CD1c-positive myeloid dendritic cell (primary cell): ENCODE measurements at regions not wholly inside any gene's neighbourhood (a gene's known extent, or its start where the extent isn't known, plus 50 kb on each side); places are given as distances from the start of the nearest gene placed in this dataset.
"Not testable (repeated sequence)": the region's sequence is repeated elsewhere in the genome, so short reads cannot be mapped to it uniquely, and the experiment has no call there.

ENCODE experiments used
- DNase-seq: peaks from one replicate; pipeline ENCODE4 v3.0.0-alpha.2; 2016; ENCODE audit errors: extremely low spot score

GRCh38 chr3:81364411-81364810 lies 397.0 kb downstream of the GBE1 start:
- DNase-seq: no peak

- DNase-seq: no peak
These were observed 397.6 kb downstream of the GBE1 start for GRCh38 chr3:81363816-81364215.

- no peak for DNase-seq
These were observed 407.3 kb downstream of the GBE1 start for GRCh38 chr3:81354119-81354518.

- DNase-seq: no peak
These were observed 408.6 kb downstream of the GBE1 start for GRCh38 chr3:81352867-81353266.

GRCh38 chr3:81349816-81350340 lies 411.6 kb downstream of the GBE1 start:
- DNase-seq: no peak

- DNase-seq: no peak
These were observed 422.2 kb downstream of the GBE1 start for GRCh38 chr3:81339040-81339845.

GRCh38 chr3:81336470-81336869 lies 425.0 kb downstream of the GBE1 start:
- no peak for DNase-seq

- DNase-seq: not testable (repeated sequence)
These were observed 431.6 kb downstream of the GBE1 start for GRCh38 chr3:81329835-81330234.

GRCh38 chr3:81326245-81326644 lies 435.2 kb downstream of the GBE1 start:
- DNase-seq: no peak

- DNase-seq: no peak
These were observed 440.6 kb downstream of the GBE1 start for GRCh38 chr3:81320862-81321261.

- DNase-seq: no peak
These were observed 446.4 kb downstream of the GBE1 start for GRCh38 chr3:81315030-81315429.

- no peak for DNase-seq
These were observed 450.1 kb downstream of the GBE1 start for GRCh38 chr3:81311321-81311720.

- DNase-seq: no peak
These were observed 453.1 kb downstream of the GBE1 start for GRCh38 chr3:81308306-81308705.

GRCh38 chr3:81307221-81307620 lies 454.2 kb downstream of the GBE1 start:
- DNase-seq: no peak

GRCh38 chr3:81303321-81303720 lies 458.1 kb downstream of the GBE1 start:
- DNase-seq: no peak

GRCh38 chr3:81302045-81302444 lies 459.4 kb downstream of the GBE1 start:
- peak; percentile 4 for DNase-seq

GRCh38 chr3:81301230-81301629 lies 460.2 kb downstream of the GBE1 start:
- DNase-seq: no peak

- no peak for DNase-seq
These were observed 461.0 kb downstream of the GBE1 start for GRCh38 chr3:81300324-81300927.

GRCh38 chr3:81299481-81299880 lies 462.0 kb downstream of the GBE1 start:
- no peak for DNase-seq

GRCh38 chr3:81295906-81296577 lies 465.4 kb downstream of the GBE1 start:
- no peak for DNase-seq

- no peak for DNase-seq
These were observed 468.3 kb downstream of the GBE1 start for GRCh38 chr3:81293156-81293555.

- no peak for DNase-seq
These were observed 469.9 kb downstream of the GBE1 start for GRCh38 chr3:81291586-81291985.

- no peak for DNase-seq
These were observed 471.8 kb downstream of the GBE1 start for GRCh38 chr3:81289676-81290075.
